ENCODE measurements at regions not wholly inside any gene's neighbourhood (a gene's known extent, or its start where the extent isn't known, plus 50 kb on each side); places are given as distances from the start of the nearest gene placed in this dataset.
"Not testable (repeated sequence)": the region's sequence is repeated elsewhere in the genome, so short reads cannot be mapped to it uniquely, and the experiment has no call there.

GRCh38 chr11:107276077-107276476 is 181.5 kb downstream of the CWF19L2 start:
- no peak for DNase-seq (ENCODE audit: low spot score)

- no peak for DNase-seq (ENCODE audit: low spot score)
Observed at GRCh38 chr11:107275632-107276031, 182.0 kb downstream of the CWF19L2 start.

GRCh38 chr11:107274138-107274537 is 183.5 kb downstream of the CWF19L2 start:
- DNase-seq (ENCODE audit: low spot score): no peak

GRCh38 chr11:107272561-107272960 is 185.1 kb downstream of the CWF19L2 start:
- DNase-seq (ENCODE audit: low spot score): no peak

GRCh38 chr11:107271425-107271824 is 186.2 kb downstream of the CWF19L2 start:
- DNase-seq (ENCODE audit: low spot score): no peak

- no peak for DNase-seq (ENCODE audit: low spot score)
Observed at GRCh38 chr11:107268977-107269376, 188.6 kb downstream of the CWF19L2 start.

- no peak for DNase-seq (ENCODE audit: low spot score)
Observed at GRCh38 chr11:107266455-107266854, 191.2 kb downstream of the CWF19L2 start.

- no peak for DNase-seq (ENCODE audit: low spot score)
Observed at GRCh38 chr11:107265591-107266121, 192.0 kb downstream of the CWF19L2 start.

- no peak for DNase-seq (ENCODE audit: low spot score)
Observed at GRCh38 chr11:107263844-107264563, 193.6 kb downstream of the CWF19L2 start.

GRCh38 chr11:107259811-107260221 is 197.8 kb downstream of the CWF19L2 start:
- no peak for DNase-seq (ENCODE audit: low spot score)

GRCh38 chr11:107257710-107258109 is 199.9 kb downstream of the CWF19L2 start:
- no peak for DNase-seq (ENCODE audit: low spot score)

- not testable (repeated sequence) for DNase-seq (ENCODE audit: low spot score)
Observed at GRCh38 chr11:107253661-107254060, 204.0 kb downstream of the CWF19L2 start.

- no peak for DNase-seq (ENCODE audit: low spot score)
Observed at GRCh38 chr11:107252429-107253161, 205.0 kb downstream of the CWF19L2 start.

- DNase-seq (ENCODE audit: low spot score): no peak
Observed at GRCh38 chr11:107251298-107251697, 206.3 kb downstream of the CWF19L2 start.

- DNase-seq (ENCODE audit: low spot score): no peak
Observed at GRCh38 chr11:107250017-107250416, 207.6 kb downstream of the CWF19L2 start.

- DNase-seq (ENCODE audit: low spot score): no peak
Observed at GRCh38 chr11:107249054-107249453, 208.6 kb downstream of the CWF19L2 start.

GRCh38 chr11:107247167-107247861 is 210.3 kb downstream of the CWF19L2 start:
- DNase-seq (ENCODE audit: low spot score): no peak

- DNase-seq (ENCODE audit: low spot score): no peak
Observed at GRCh38 chr11:107243929-107244328, 213.7 kb downstream of the CWF19L2 start.

GRCh38 chr11:107232451-107232850 is 214.2 kb upstream of the GUCY1A2 start:
- no peak for DNase-seq (ENCODE audit: low spot score)

GRCh38 chr11:107224836-107225235 is 206.6 kb upstream of the GUCY1A2 start:
- no peak for DNase-seq (ENCODE audit: low spot score)

- no peak for DNase-seq (ENCODE audit: low spot score)
Observed at GRCh38 chr11:107222916-107223460, 204.7 kb upstream of the GUCY1A2 start.

- no peak for DNase-seq (ENCODE audit: low spot score)
Observed at GRCh38 chr11:107222431-107222830, 204.2 kb upstream of the GUCY1A2 start.
